ENCODE measurements at regions not wholly inside any gene's neighbourhood (a gene's known extent, or its start where the extent isn't known, plus 50 kb on each side); places are given as distances from the start of the nearest gene placed in this dataset.

DNA sequence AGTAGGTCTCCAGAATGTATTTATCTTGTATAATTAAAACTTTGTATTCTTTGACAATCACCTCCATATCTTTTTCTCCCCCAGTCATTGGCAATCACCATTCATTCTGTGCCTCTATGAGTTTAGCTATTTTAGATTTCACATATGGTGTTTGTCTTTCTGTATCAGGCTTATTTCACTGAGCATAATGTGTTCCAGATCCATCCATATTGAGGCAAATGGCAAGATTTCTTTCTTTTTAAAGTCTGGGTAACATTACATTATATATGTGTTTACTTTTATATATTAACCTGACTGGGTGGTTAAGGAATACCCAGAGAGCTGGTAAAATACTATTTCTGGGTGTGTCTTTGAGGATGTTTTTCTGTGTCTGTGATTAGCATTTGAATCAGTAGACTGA, 486.6 kb downstream of the SQOR start:
- Mint-ChIP-seq H3K27ac (no peak overlapping the region), H3K27me3 (ENCODE audit: insufficient read depth) (no peaks in the 10 kb centered on the region), H3K4me3 (no peak overlapping the region), H3K36me3 (ENCODE audit: low read depth) (no peaks in the 10 kb centered on the region), H3K9me3 (peaks cover 14% of the 10 kb centered on the region), H3K4me1 (no peaks in the 10 kb centered on the region)
- peaks cover 22% of the 10 kb centered on the region for H3K9me3 ChIP-seq (ENCODE audit: control insufficient read depth, low read length)
- no peak overlapping the region for H3K9ac ChIP-seq (ENCODE audit: extremely low read depth, low read length, poor library complexity, severe bottlenecking)
- no peaks in the 10 kb centered on the region for H3K27me3 ChIP-seq (ENCODE audit: control insufficient read depth, insufficient read depth, low read length, poor library complexity, severe bottlenecking)
- DNase-seq, result no peak
- H3K27ac ChIP-seq (ENCODE audit: low read depth, low read length), result no peak overlapping the region
- no peak overlapping the region for H3K4me3 ChIP-seq (ENCODE audit: low read length)
- H3K36me3 ChIP-seq (ENCODE audit: control insufficient read depth, insufficient read depth, low read length), result no peaks in the 10 kb centered on the region
- no peaks in the 10 kb centered on the region for H3K4me1 ChIP-seq (ENCODE audit: control insufficient read depth, insufficient read depth, low read length)
- TF ChIP-seq, protein P1, sequence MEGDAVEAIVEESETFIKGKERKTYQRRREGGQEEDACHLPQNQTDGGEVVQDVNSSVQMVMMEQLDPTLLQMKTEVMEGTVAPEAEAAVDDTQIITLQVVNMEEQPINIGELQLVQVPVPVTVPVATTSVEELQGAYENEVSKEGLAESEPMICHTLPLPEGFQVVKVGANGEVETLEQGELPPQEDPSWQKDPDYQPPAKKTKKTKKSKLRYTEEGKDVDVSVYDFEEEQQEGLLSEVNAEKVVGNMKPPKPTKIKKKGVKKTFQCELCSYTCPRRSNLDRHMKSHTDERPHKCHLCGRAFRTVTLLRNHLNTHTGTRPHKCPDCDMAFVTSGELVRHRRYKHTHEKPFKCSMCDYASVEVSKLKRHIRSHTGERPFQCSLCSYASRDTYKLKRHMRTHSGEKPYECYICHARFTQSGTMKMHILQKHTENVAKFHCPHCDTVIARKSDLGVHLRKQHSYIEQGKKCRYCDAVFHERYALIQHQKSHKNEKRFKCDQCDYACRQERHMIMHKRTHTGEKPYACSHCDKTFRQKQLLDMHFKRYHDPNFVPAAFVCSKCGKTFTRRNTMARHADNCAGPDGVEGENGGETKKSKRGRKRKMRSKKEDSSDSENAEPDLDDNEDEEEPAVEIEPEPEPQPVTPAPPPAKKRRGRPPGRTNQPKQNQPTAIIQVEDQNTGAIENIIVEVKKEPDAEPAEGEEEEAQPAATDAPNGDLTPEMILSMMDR (conservative IDR thresholded peaks at IDR 0.05), result no peak

DNA sequence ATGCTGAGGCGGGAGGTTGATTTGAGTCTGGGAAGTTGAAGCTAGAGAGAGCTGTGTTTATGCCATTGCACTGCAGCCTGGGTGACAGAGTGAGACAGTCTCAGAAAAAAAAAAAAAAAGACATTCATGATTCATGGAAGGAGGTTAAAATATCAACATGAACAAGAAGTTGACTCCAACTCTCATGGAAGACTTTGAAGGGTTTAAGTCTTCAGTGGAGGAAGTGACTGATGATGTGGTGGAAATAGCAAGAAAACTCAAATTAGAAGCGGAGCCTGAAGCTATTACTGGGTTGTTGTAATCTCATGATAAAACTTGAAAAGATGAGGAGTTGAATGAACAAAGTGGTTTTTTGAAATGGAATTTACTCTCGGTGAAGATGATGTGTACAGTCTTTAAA, 491.8 kb downstream of the SQOR start:
- Histone ChIP-seq H3K36me3 (ENCODE audit: control insufficient read depth, insufficient read depth, low read length) (no peaks in the 10 kb centered on the region), H3K27me3 (ENCODE audit: control insufficient read depth, insufficient read depth, low read length, poor library complexity, severe bottlenecking) (no peaks in the 10 kb centered on the region), H3K4me1 (ENCODE audit: control insufficient read depth, insufficient read depth, low read length) (no peaks in the 10 kb centered on the region), H3K9me3 (ENCODE audit: control insufficient read depth, low read length) (peaks cover 22% of the 10 kb centered on the region), H3K27ac (ENCODE audit: low read depth, low read length) (no peak overlapping the region), H3K4me3 (ENCODE audit: low read length) (no peak overlapping the region), H3K9ac (ENCODE audit: extremely low read depth, low read length, poor library complexity, severe bottlenecking) (no peak overlapping the region)
- H3K27ac Mint-ChIP-seq, result no peak overlapping the region
- TF ChIP-seq, protein P1 (conservative IDR thresholded peaks at IDR 0.05), result no peak
- H3K9me3 Mint-ChIP-seq, result peaks cover 16% of the 10 kb centered on the region
- no peaks in the 10 kb centered on the region for H3K4me1 Mint-ChIP-seq
- no peak overlapping the region for H3K4me3 Mint-ChIP-seq
- no peaks in the 10 kb centered on the region for H3K27me3 Mint-ChIP-seq (ENCODE audit: insufficient read depth)
- no peak for DNase-seq
- WGBS, 2 experiments (ENCODE audit: insufficient coverage in 1 of 2, insufficient read length in 1 of 2), result 88 to 92% methylated on average over 3 of the region's 3 CpGs
- no peaks in the 10 kb centered on the region for H3K36me3 Mint-ChIP-seq (ENCODE audit: low read depth)

DNA sequence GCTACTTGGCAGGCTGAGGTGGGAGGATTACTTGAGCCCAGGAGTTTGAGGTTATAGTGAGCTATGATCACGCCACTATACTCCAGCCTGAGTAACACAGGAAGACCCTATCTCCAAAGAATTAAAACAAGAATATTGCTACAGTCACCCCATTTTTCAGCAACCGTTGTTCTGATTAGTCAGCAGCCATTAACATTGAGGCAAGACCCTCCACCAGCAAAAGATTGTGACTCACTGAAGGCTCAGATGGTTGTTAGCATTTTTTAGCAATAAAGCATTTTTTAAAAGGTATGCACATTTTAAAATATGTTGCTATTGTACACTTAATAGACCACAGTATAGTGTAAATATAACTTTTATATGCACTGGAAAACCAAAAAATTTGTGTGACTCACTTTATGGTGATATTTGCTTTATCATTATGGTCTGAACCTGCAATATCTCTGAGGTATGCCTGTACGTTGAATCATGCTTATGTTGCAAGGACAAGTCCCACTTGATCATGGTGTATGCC, 492.6 kb downstream of the SQOR start:
- Mint-ChIP-seq H3K27ac (no peak overlapping the region), H3K4me1 (no peaks in the 10 kb centered on the region), H3K36me3 (ENCODE audit: low read depth) (no peaks in the 10 kb centered on the region), H3K4me3 (no peak overlapping the region), H3K9me3 (peaks cover 20% of the 10 kb centered on the region), H3K27me3 (ENCODE audit: insufficient read depth) (no peaks in the 10 kb centered on the region)
- Histone ChIP-seq H3K9me3 (ENCODE audit: control insufficient read depth, low read length) (peaks cover 20% of the 10 kb centered on the region), H3K27me3 (ENCODE audit: control insufficient read depth, insufficient read depth, low read length, poor library complexity, severe bottlenecking) (no peaks in the 10 kb centered on the region), H3K4me1 (ENCODE audit: control insufficient read depth, insufficient read depth, low read length) (no peaks in the 10 kb centered on the region), H3K27ac (ENCODE audit: low read depth, low read length) (no peak overlapping the region), H3K4me3 (ENCODE audit: low read length) (no peak overlapping the region), H3K36me3 (ENCODE audit: control insufficient read depth, insufficient read depth, low read length) (no peaks in the 10 kb centered on the region), H3K9ac (ENCODE audit: extremely low read depth, low read length, poor library complexity, severe bottlenecking) (no peak overlapping the region)
- DNase-seq, result no peak
- WGBS, 2 experiments (ENCODE audit: insufficient coverage in 1 of 2, insufficient read length in 1 of 2), result 69 to 78% methylated on average over 3 of the region's 3 CpGs
- TF ChIP-seq, protein P1 (conservative IDR thresholded peaks at IDR 0.05), result no peak
